ENCODE measurements at regions not wholly inside any gene's neighbourhood (a gene's known extent, or its start where the extent isn't known, plus 50 kb on each side); places are given as distances from the start of the nearest gene placed in this dataset. TPM values are rescaled to one million over a fixed set of nuclear protein-coding genes. Genes with fewer than 3 reads are reported as not detected.

DNA sequence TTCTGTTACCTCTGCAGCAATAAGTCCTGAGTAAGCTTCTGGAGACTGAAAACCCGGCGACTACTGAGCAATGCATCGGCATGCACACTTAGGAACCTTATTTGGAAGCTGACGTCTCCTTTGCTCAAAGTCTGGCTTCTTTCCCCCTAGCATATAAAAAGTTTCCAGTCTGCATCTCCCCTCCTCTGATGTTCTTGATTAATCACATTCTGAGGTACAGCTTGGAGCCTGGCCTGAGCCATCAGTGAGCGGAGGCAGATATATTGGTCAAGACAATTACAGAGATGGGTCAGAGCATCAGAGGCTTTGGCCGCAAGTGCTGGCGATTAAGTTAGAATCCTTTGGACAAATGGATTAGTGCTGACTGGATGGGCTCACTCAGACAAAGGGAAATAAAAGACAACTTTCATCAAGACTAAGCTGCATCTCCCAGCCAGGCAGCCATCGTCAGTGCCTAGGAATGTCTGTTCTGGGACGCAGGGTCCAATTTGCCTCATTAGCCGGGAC is 140.7 kb downstream of the MTX3 start:
- no peak for TF ChIP-seq CTCF (IDR thresholded peaks at IDR 0.05; ENCODE audit: insufficient read depth, low read depth, low read length)
- no peak overlapping the region for H3K4me3 ChIP-seq (ENCODE audit: low read depth, low read length)
- DNase-seq (ENCODE audit: low read depth) = peak; percentile 8

DNA sequence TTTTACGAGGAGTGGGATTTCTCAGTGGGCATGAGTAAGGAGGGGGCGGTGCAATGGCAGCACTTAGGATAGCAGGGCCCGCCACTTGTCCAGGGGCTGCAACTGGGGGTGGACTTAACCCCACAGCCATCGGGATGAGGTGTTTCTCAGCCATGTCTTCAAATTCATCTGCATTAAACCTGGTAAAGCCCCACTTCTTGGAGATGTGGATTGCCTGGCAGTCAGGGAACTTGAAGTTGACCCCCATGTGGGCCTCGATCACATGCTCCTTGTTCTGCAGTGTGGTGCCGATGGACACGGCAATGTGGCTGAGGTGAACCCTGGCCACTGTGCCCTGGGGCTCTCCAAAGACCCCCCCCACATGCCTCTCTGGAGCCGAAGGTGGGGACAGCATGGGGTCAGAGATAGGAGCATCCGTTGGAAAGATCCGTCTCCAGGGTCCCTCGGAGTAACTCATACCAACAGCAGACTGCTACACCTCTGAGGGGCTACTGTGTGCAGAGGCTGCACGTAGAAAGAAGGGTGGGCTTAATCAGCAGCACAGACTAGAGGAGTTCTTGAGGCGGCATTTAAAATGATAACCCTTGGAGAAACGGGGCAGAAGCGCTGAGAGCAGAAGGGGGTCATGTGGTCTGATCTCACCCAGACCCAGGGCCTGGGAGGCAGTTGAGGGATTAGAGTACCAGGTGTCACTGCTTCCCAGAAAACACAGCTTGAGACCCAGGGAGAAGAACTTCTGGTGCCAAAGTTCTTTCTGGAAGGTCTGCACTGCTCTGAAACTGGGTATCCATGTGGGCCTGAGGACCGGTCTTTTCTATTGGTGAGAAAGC is 141.4 kb downstream of the MTX3 start:
- H3K4me3 ChIP-seq (ENCODE audit: low read depth, low read length) = no peak overlapping the region
- no peak for TF ChIP-seq CTCF (IDR thresholded peaks at IDR 0.05; ENCODE audit: insufficient read depth, low read depth, low read length)
- no peak for DNase-seq (ENCODE audit: low read depth)

Small RNA genes lying in the stretch of these regions (small RNA-seq; reads per million reads assigned to genes)
- gene AC008496.1 = not detected
